ENCODE measurements at regions not wholly inside any gene's neighbourhood (a gene's known extent, or its start where the extent isn't known, plus 50 kb on each side); places are given as distances from the start of the nearest gene placed in this dataset.

DNA sequence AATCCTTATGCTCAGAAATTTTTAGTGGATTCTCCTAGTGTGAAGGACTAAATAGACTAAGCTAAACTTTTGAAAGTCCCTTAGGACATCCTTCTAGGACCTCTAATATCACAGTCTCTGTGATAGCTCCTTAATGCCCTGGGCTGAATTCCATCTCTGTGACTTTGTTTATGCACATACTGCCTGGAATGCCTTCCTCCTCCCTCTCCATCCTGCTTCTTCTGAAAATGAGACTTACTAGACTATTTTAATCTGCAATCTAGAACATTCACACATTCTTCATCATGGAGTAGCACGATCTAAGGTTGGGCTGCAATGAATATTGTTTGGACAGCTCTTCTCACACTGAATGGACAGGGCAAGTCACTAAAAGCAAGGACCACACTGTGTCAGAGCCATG lies 65.0 kb upstream of the MSX1 start:
- H3K4me3 ChIP-seq = no peak overlapping the region
- no peaks in the 10 kb centered on the region for H3K9me3 ChIP-seq
- WGBS, 2 donors = 11 to 40% methylated on average over 1 of the region's 1 CpG
- DNase-seq = no peak
- no peaks in the 10 kb centered on the region for H3K36me3 ChIP-seq
- no peak overlapping the region for H3K27ac ChIP-seq
- intact Hi-C loops (cut with DNase I) = no loop called here
- H3K4me1 ChIP-seq = no peaks in the 10 kb centered on the region
- H3K27me3 ChIP-seq = no peaks in the 10 kb centered on the region
- TF ChIP-seq, protein P1, sequence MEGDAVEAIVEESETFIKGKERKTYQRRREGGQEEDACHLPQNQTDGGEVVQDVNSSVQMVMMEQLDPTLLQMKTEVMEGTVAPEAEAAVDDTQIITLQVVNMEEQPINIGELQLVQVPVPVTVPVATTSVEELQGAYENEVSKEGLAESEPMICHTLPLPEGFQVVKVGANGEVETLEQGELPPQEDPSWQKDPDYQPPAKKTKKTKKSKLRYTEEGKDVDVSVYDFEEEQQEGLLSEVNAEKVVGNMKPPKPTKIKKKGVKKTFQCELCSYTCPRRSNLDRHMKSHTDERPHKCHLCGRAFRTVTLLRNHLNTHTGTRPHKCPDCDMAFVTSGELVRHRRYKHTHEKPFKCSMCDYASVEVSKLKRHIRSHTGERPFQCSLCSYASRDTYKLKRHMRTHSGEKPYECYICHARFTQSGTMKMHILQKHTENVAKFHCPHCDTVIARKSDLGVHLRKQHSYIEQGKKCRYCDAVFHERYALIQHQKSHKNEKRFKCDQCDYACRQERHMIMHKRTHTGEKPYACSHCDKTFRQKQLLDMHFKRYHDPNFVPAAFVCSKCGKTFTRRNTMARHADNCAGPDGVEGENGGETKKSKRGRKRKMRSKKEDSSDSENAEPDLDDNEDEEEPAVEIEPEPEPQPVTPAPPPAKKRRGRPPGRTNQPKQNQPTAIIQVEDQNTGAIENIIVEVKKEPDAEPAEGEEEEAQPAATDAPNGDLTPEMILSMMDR (IDR thresholded peaks at IDR 0.05) = no peak
- TF ChIP-seq POLR2A (IDR thresholded peaks at IDR 0.05) = no peak

DNA sequence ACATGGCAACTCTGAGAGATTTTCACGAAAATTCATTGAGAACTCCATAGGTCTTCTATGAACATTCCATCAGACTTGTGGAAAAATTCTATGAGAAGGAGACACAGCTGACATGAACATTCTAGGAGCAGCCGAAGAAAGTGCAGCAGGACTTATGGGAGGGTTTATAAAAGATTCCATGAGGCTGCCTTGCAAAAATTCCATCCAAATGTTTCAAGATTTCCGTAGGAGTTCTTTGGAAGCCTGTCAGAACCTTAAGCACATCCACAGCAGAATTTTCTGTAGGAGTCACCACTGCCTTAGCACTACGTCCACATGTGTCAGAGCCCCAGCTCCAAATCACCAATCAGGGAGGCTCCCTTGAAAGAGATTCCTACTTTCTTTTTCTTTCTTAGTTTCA lies 67.0 kb upstream of the MSX1 start:
- 40 to 64% methylated on average over 4 of the region's 4 CpGs for WGBS, 2 donors
- no peaks in the 10 kb centered on the region for H3K36me3 ChIP-seq
- no peaks in the 10 kb centered on the region for H3K27me3 ChIP-seq
- no peak for TF ChIP-seq POLR2A (IDR thresholded peaks at IDR 0.05)
- TF ChIP-seq, protein P1 (IDR thresholded peaks at IDR 0.05) = no peak
- H3K9me3 ChIP-seq = peaks cover 0 to 10% (median 8%) of the 10 kb centered on the region in 3 donors
- H3K4me3 ChIP-seq = no peak overlapping the region
- H3K4me1 ChIP-seq = no peaks in the 10 kb centered on the region
- no peak overlapping the region for H3K27ac ChIP-seq
- intact Hi-C loops (cut with DNase I) = no loop called here
- no peak for DNase-seq

DNA sequence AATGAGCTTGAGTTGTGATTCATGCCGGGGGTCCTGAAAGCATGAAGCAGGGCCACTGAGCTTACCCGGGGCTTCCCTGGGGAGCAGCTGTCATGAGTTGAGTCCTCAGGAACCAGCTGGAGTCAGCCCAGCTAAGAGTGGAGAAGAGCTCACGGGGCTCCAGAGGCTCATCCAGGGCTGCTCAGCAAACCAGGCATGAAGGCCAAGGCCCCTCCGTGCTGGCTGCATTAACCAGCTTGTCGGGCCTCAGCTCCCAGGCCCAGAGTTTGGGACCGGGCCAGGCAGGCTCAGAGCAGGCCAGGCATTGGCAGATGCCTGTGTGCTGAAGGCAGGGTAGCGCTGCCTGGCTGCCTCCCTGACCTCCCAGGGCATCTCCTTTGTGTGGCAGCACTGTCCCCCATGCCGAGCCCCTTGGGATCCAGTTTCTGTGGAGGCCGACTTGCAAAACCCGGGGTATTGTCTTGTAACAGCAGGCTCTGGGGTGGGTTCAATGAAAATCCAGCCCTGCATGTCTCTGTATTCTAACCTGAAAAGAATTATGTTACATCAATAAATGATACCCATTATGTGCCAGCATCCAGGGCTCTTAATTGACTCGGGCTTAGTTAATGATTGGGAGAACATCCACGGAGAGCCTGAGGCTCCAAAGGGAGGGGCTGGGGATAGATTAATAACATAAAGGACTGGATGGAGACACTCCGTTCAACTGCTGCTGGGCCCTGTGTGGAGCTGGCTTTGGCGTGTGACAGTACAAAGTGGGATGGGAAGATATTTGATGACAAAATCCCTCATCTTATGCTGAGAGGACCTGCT lies 68.0 kb upstream of the MSX1 start:
- peaks cover 0 to 10% (median 8%) of the 10 kb centered on the region in 3 donors for H3K9me3 ChIP-seq
- H3K27ac ChIP-seq = no peak overlapping the region
- intact Hi-C loops (cut with DNase I) = no loop called here
- H3K4me1 ChIP-seq = no peaks in the 10 kb centered on the region
- H3K36me3 ChIP-seq = no peaks in the 10 kb centered on the region
- 46 to 48% methylated on average over 4 to 8 of the region's 14 CpGs for WGBS, 2 donors
- no peak for TF ChIP-seq POLR2A (IDR thresholded peaks at IDR 0.05)
- TF ChIP-seq, protein P1 (IDR thresholded peaks at IDR 0.05) = no peak
- H3K4me3 ChIP-seq = no peak overlapping the region
- DNase-seq = no peak
- H3K27me3 ChIP-seq = no peaks in the 10 kb centered on the region

DNA sequence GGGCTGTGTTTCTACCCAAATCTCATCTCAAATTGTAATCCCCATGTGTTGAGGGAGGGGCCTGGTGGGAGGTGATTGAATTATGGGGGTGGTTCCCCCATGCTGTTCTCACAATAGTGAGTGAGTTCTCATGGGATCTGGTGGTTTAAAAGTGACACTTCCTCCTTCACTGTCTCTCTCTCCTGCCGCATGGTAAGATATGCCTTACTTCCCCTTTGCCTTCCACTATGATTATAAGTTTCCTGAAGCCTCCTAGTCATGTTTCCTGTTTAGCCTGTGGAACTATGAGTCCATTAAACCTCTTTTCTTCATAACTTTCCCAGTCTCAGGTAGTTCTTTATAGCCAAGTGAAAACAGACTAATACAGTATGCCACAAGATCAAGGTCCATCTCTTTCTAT lies 70.0 kb upstream of the MSX1 start:
- H3K9me3 ChIP-seq = peaks cover 0 to 10% (median 8%) of the 10 kb centered on the region in 3 donors
- no peak for TF ChIP-seq POLR2A (IDR thresholded peaks at IDR 0.05)
- TF ChIP-seq, protein P1 (IDR thresholded peaks at IDR 0.05) = no peak
- H3K36me3 ChIP-seq = no peaks in the 10 kb centered on the region
- no peaks in the 10 kb centered on the region for H3K4me1 ChIP-seq
- H3K4me3 ChIP-seq = no peak overlapping the region
- H3K27me3 ChIP-seq = no peaks in the 10 kb centered on the region
- H3K27ac ChIP-seq = no peak overlapping the region
- 53 to 70% methylated on average over 1 of the region's 1 CpG for WGBS, 2 donors
- intact Hi-C loops (cut with DNase I) = no loop called here
- DNase-seq = no peak

DNA sequence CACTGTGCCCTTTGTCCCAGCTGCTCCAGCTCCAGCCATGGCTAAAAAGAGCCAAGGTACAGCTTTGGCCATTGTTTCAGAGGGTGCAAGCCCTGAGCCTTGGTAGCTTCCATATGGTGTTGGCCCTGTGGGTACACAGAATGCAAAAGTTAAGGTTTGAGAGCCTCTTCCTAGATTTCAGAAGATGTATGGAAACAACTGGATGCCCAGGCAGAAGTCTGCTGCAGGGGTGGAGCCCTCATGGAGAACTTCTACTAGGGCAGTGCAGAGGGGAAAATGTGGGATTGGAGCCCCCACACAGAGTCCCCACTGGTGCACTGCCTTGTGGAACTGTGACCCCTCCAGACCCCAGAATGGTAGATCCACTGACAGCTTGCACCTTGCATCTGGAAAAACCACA lies 70.9 kb upstream of the MSX1 start:
- intact Hi-C loops (cut with DNase I) = no loop called here
- no peak overlapping the region for H3K4me3 ChIP-seq

More for the DNA sequence above, 70.9 kb upstream of the MSX1 start:
- no peak for DNase-seq
- no peak overlapping the region for H3K27ac ChIP-seq
- peaks cover 0 to 10% (median 8%) of the 10 kb centered on the region in 3 donors for H3K9me3 ChIP-seq
- H3K27me3 ChIP-seq = no peaks in the 10 kb centered on the region
- no peaks in the 10 kb centered on the region for H3K4me1 ChIP-seq
- H3K36me3 ChIP-seq = no peaks in the 10 kb centered on the region
- TF ChIP-seq POLR2A (IDR thresholded peaks at IDR 0.05) = no peak
- TF ChIP-seq, protein P1 (IDR thresholded peaks at IDR 0.05) = no peak

Data from esophagus squamous epithelium (tissue), 5 donors.